ENCODE measurements at regions not wholly inside any gene's neighbourhood (a gene's known extent, or its start where the extent isn't known, plus 50 kb on each side); places are given as distances from the start of the nearest gene placed in this dataset.

DNA sequence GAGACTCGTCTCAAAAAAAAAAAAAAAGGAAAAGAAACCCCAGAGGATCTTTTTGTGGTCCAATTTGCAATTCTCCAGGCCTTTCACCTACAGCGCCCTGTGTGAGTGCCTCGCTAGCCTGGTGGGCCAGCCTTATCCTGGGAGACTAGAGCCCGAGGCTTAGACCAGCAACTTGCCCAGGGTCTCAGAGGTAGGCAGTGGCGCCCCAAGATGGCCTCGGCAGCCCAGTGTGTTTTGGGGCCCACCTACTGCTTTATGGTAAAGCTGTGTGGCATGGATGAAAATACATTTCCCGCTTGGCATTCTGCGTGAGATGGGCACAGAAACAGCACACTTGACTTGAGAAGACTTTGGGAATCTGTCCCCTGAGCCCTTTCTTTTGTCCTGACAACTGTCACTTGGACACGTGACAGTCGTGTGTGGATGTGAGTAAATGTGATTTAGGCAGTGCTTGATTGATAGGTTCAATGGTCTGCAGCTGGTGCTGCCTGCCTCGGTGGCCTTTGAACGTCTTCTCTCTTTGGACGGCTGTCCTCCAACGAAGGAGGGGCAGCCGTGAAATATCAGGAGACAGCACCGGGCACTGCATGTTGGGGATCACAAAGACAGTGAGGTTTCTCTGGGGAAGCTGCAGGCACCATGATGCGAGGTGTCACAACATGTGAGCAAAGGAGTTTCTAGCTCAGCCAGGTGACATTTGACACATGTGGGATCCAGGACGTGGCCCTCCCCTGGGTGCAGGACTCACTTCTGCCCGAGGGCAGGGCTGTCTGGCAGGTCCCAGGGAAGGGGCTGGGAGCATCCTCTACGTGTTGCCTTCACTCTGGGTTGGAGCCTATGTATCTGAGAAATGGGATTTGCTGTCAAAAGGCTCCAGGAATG lies 209.5 kb upstream of the TWIST2 start:
- no peak for TF ChIP-seq EZH2 (IDR thresholded peaks at IDR 0.05; ENCODE audit: borderline replicate concordance, low read length)
- TF ChIP-seq, protein P1, sequence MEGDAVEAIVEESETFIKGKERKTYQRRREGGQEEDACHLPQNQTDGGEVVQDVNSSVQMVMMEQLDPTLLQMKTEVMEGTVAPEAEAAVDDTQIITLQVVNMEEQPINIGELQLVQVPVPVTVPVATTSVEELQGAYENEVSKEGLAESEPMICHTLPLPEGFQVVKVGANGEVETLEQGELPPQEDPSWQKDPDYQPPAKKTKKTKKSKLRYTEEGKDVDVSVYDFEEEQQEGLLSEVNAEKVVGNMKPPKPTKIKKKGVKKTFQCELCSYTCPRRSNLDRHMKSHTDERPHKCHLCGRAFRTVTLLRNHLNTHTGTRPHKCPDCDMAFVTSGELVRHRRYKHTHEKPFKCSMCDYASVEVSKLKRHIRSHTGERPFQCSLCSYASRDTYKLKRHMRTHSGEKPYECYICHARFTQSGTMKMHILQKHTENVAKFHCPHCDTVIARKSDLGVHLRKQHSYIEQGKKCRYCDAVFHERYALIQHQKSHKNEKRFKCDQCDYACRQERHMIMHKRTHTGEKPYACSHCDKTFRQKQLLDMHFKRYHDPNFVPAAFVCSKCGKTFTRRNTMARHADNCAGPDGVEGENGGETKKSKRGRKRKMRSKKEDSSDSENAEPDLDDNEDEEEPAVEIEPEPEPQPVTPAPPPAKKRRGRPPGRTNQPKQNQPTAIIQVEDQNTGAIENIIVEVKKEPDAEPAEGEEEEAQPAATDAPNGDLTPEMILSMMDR (conservative IDR thresholded peaks at IDR 0.05 in 1 of 2, IDR thresholded peaks at IDR 0.05 in 1 of 2; ENCODE audit: extremely low read depth in 1 of 2, insufficient read depth in 1 of 2, low read depth in 1 of 2, low read length in 2 of 2): no peak
